ENCODE measurements at regions not wholly inside any gene's neighbourhood (a gene's known extent, or its start where the extent isn't known, plus 50 kb on each side); places are given as distances from the start of the nearest gene placed in this dataset.

DNA sequence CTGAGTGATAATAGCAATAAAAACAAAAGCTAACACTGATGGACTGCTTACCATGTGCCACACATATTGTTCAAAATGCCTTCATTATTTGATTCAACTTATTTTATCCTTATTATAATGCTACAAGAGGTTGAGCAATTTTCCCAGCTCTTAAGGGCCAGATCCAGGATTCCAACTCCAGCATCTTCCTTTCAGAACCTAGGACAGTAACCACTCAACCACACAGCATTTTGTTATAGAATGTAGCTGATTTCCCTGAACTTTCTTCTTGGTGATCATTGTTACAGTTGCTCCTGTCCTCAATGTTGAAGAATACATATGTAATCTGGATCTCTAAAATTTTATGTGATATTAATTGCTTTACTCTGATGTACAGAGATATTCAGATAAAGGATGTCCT, 341.7 kb downstream of the PIK3C3 start:
- Histone ChIP-seq H2BK12ac (ENCODE audit: insufficient read length, low read depth, low read length) (no peak overlapping the region), H3K23ac (ENCODE audit: insufficient read length, low read depth, low read length) (no peak overlapping the region), H3K56ac (ENCODE audit: insufficient read length, low read depth, low read length) (no peak overlapping the region), H3K23me2 (ENCODE audit: insufficient read length, low read depth, low read length, poor library complexity, severe bottlenecking) (no peaks in the 10 kb centered on the region), H3K27ac (ENCODE audit: insufficient read length, low read depth, low read length) (no peak overlapping the region), H3K9me3 (ENCODE audit: control insufficient read depth, low read depth, low read length) (no peaks in the 10 kb centered on the region), H3K4ac (ENCODE audit: low read depth, low read length) (no peak overlapping the region), H3K79me1 (ENCODE audit: insufficient read depth, low read depth, low read length, poor library complexity, severe bottlenecking) (no peaks in the 10 kb centered on the region), H4K8ac (replicated peaks; ENCODE audit: insufficient read length, low read depth, low read length) (no peak overlapping the region), H4K5ac (ENCODE audit: insufficient read length, low read depth, low read length) (no peak overlapping the region), H2BK120ac (ENCODE audit: low read depth, low read length, poor library complexity, severe bottlenecking) (no peak overlapping the region), H3K4me2 (ENCODE audit: insufficient read depth, insufficient read length, low read length) (no peak overlapping the region), H3K27me3 (ENCODE audit: insufficient read depth, low read length) (no peaks in the 10 kb centered on the region), H2BK20ac (ENCODE audit: low read depth, low read length, poor library complexity, severe bottlenecking) (no peak overlapping the region), H3K79me2 (ENCODE audit: insufficient read depth, low read length) (no peaks in the 10 kb centered on the region), H3K9ac (ENCODE audit: extremely low read depth, insufficient read length, low read length) (no peak overlapping the region), H4K91ac (ENCODE audit: insufficient read length, low read depth, low read length) (no peak overlapping the region), H3K18ac (ENCODE audit: insufficient read length, low read depth, low read length) (no peak overlapping the region), H3K4me1 (ENCODE audit: insufficient read depth, low read length) (no peaks in the 10 kb centered on the region), H3T11ph (ENCODE audit: low read length) (no peak overlapping the region), H2AK5ac (ENCODE audit: insufficient read length, low read length) (no peak overlapping the region), H2AFZ (ENCODE audit: low read length) (no peak overlapping the region), H2BK15ac (ENCODE audit: low read depth, low read length) (no peak overlapping the region), H3K14ac (ENCODE audit: insufficient read depth, low read length) (no peak overlapping the region), H4K20me1 (ENCODE audit: control insufficient read depth, insufficient read depth, insufficient read length) (no peaks in the 10 kb centered on the region), H2BK5ac (ENCODE audit: insufficient read length, low read length) (no peak overlapping the region)
- peaks cover 6 to 13% of the 10 kb centered on the region in 2 experiments for H3K4me1 Mint-ChIP-seq
- no peak overlapping the region for H3K4me3 Mint-ChIP-seq
- H3K27me3 Mint-ChIP-seq (ENCODE audit: low read depth): no peaks in the 10 kb centered on the region
- H3K36me3 Mint-ChIP-seq (ENCODE audit: insufficient read depth in 1 of 3, low read depth in 3 of 3): peaks cover 0 to 3% (median 0%) of the 10 kb centered on the region in 3 experiments; a peak in 1 of 7 replicates
- no peak overlapping the region for H3K27ac Mint-ChIP-seq
- DNase-seq: no peak
- H3K9me3 Mint-ChIP-seq: no peaks in the 10 kb centered on the region
- TF ChIP-seq, protein P1, sequence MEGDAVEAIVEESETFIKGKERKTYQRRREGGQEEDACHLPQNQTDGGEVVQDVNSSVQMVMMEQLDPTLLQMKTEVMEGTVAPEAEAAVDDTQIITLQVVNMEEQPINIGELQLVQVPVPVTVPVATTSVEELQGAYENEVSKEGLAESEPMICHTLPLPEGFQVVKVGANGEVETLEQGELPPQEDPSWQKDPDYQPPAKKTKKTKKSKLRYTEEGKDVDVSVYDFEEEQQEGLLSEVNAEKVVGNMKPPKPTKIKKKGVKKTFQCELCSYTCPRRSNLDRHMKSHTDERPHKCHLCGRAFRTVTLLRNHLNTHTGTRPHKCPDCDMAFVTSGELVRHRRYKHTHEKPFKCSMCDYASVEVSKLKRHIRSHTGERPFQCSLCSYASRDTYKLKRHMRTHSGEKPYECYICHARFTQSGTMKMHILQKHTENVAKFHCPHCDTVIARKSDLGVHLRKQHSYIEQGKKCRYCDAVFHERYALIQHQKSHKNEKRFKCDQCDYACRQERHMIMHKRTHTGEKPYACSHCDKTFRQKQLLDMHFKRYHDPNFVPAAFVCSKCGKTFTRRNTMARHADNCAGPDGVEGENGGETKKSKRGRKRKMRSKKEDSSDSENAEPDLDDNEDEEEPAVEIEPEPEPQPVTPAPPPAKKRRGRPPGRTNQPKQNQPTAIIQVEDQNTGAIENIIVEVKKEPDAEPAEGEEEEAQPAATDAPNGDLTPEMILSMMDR (conservative IDR thresholded peaks at IDR 0.05): no peak
